Stimulated activated naive B cell treated with anti-CD40 and anti-IgM and Interleukin-4, amounts not matched to agents 10 μg/mL and 1 μg/mL and 100 μg/mL, for 72 hours (primary cell): ENCODE measurements at regions not wholly inside any gene's neighbourhood (a gene's known extent, or its start where the extent isn't known, plus 50 kb on each side); places are given as distances from the start of the nearest gene placed in this dataset.
"Not testable (repeated sequence)": the region's sequence is repeated elsewhere in the genome, so short reads cannot be mapped to it uniquely, and the experiment has no call there.

Experiments
- ATAC-seq, 2 donors: fragments of 150-1000 bp; cut with Tn5 transposase; replicated peaks; 2 replicates each; pipeline ENCODE4 v1.10.0; 2021; ENCODE audit warnings: moderate library complexity in 1 of 2
- DNase-seq: peaks from one replicate; pipeline ENCODE4 v3.0.0; 2021
- H3K27ac Mint-ChIP-seq: one replicate; pipeline ENCODE4 v1.8.0; 2022; ENCODE audit warnings: mild to moderate bottlenecking, mixed read lengths
- H3K27me3 Mint-ChIP-seq, 2 donors: one replicate each; pipeline ENCODE4 v1.8.0; 2022; ENCODE audit warnings: mixed read lengths in 2 of 2
- H3K36me3 Mint-ChIP-seq, 2 donors: one replicate each; pipeline ENCODE4 v1.8.0; 2022; ENCODE audit warnings: mixed read lengths in 2 of 2, mild to moderate bottlenecking in 1 of 2
- H3K4me1 Mint-ChIP-seq, 2 donors: one replicate each; pipeline ENCODE4 v1.8.0; 2022; ENCODE audit warnings: mixed read lengths in 2 of 2, mild to moderate bottlenecking in 1 of 2
- H3K4me3 Mint-ChIP-seq, 2 donors: one replicate each; pipeline ENCODE4 v1.8.0; 2022; ENCODE audit warnings: mild to moderate bottlenecking in 2 of 2, mixed read lengths in 2 of 2, moderate library complexity in 1 of 2
- H3K9me3 Mint-ChIP-seq, 2 donors: one replicate each; pipeline ENCODE4 v1.8.0; 2022; ENCODE audit warnings: mixed read lengths in 2 of 2, mild to moderate bottlenecking in 1 of 2

DNA sequence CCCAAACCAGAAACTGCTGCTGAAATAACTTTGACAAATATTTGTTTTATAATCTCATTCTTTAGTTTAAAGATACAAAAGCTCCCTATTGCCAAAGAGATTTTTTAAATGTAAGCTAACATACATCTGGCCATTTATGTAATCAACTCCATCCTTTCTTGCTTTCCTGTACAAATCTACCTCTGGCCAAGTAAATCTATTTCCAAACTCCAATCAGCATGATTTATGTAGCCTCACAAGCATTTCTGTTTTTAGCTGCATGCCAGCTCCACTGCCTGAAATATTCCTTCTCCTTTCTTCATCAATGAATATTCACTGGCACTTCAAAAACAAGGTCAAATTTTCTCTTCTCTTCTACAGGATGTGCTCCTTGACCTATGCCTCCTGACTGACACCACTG is 80.0 kb downstream of the SHOX2 start:
- ATAC-seq (no peak), DNase-seq (no peak)
- Mint-ChIP-seq H3K9me3 (peaks cover 6 to 14% of the 10 kb centered on the region in 2 donors), H3K36me3 (no peaks in the 10 kb centered on the region), H3K27ac (no peak overlapping the region), H3K4me1 (no peaks in the 10 kb centered on the region), H3K27me3 (no peaks in the 10 kb centered on the region), H3K4me3 (no peak overlapping the region)

DNA sequence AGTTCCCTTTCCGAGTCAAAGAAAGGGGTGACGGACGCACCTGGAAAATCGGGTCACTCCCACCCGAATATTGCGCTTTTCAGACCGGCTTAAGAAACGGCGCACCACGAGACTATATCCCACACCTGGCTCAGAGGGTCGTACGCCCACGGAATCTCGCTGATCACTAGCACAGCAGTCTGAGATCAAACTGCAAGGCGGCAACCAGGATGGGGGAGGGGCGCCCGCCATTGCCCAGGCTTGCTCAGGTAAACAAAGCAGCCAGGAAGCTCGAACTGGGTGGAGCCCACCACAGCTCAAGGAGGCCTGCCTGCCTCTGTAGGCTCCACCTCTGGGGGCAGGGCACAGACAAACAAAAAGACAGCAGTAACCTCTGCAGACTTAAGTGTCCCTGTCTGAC is 86.3 kb downstream of the SHOX2 start:
- not testable (repeated sequence) for H3K4me3 Mint-ChIP-seq, H3K27ac Mint-ChIP-seq

DNA sequence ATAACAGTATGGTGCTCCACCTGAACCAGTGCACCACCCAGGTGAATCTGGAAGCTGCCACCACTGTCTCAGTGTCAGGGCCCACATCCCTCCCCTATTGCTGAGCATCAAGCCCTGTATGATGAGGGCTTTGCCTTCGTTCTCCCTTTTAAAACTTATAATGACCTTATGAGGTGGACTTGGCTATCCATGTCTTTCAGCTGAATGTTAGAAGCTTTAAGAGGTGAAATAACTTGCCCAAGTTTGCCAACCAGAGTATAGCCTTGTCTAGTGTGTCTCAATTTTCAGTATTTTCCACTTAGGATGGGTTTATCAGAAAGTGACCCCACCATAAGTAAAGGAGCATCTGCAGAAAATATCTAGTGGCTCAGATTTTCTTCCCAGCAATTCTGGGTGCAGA is 87.8 kb downstream of the SHOX2 start:
- ATAC-seq: no peak

More for the DNA sequence above, 86.3 kb downstream of the SHOX2 start:
- not testable (repeated sequence) for H3K4me1 Mint-ChIP-seq, H3K27me3 Mint-ChIP-seq, ATAC-seq, DNase-seq, H3K36me3 Mint-ChIP-seq, H3K9me3 Mint-ChIP-seq

DNA sequence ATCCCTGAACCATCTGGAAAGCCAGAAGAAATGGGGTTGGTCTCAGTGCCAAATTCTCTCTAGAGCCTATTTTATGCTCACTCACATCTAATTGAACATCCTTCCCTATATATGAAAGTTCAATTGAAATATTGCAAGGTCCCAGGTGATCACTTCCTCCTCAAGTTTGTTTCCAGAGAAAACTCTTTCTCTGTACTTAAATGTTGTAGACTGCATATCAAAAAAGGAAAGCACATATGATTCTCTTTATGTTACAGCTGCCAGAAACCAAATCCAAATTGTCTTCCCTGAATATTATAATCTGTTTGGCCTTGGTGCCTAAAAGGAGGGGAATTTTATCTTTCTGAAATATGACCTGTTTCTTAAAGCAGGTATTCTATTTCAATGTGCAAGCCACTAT is 93.3 kb downstream of the SHOX2 start:
- ATAC-seq: no peak
- Mint-ChIP-seq H3K9me3 (peaks cover 16 to 25% of the 10 kb centered on the region in 2 donors), H3K27ac (no peak overlapping the region), H3K27me3 (no peaks in the 10 kb centered on the region), H3K36me3 (no peaks in the 10 kb centered on the region), H3K4me1 (no peaks in the 10 kb centered on the region), H3K4me3 (no peak overlapping the region)
- DNase-seq: no peak

More for the DNA sequence above, 87.8 kb downstream of the SHOX2 start:
- Mint-ChIP-seq H3K27ac (no peak overlapping the region), H3K27me3 (no peaks in the 10 kb centered on the region), H3K4me1 (no peaks in the 10 kb centered on the region), H3K4me3 (no peak overlapping the region), H3K36me3 (peaks cover 0 to 1% of the 10 kb centered on the region in 2 donors), H3K9me3 (peaks cover 4 to 5% of the 10 kb centered on the region in 2 donors)
- no peak for DNase-seq

DNA sequence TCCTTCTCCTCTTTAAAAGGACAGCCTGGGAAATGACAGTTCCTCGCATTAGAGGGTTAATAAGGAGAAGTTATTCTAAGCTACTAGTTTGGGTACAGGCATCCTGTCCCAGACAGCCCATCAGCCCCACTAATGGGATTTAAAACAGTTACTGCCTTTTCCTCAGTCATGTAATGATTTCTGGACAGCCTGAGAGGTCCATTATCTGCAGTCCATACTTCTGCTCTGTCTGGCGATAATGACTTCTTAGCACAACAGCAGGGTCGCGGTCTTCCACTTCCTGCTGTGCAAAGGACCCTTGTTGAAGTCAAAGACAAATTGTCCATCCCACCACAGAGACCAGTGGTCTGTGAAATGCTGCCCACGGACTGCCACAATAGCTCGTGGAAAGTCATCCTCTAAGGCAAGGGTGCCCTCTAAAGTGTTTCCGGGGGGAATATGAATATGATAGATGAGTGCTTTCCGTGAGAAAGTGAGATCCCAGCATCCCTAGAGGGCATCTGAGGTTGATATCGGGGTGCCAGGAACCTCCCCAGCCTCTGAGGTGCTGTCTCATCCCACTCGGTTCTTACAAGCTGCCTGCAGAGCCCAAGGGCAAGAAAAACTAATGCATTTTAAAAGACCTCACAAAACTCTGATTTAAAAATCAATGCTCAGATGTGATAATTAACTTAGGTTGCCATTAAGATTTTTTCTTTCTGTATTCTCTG is 100.7 kb downstream of the SHOX2 start:
- Mint-ChIP-seq H3K9me3 (peaks cover 19 to 22% of the 10 kb centered on the region in 2 donors), H3K27me3 (peaks cover 0 to 5% of the 10 kb centered on the region in 2 donors), H3K27ac (no peak overlapping the region), H3K36me3 (no peaks in the 10 kb centered on the region), H3K4me3 (no peak overlapping the region), H3K4me1 (no peaks in the 10 kb centered on the region)
- no peak for ATAC-seq
- DNase-seq: no peak

DNA sequence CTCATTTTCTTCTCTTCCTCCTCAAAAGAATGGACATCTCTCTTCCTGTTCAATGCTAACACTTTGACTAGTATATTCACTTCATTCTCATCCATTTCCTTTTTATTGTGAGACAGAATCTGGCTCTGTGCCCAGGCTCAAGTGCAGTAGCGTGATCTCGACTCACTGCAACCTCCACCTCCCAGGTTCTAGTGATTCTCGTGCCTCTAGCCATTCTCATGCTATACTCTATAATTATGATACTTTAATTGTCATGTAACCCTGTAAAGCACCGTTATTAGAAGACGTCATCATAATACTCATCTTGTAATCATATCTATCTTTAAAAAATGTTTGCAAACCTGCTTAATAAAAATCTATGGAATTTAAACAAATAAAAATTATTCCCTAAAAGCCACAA is 107.0 kb downstream of the SHOX2 start:
- Mint-ChIP-seq H3K9me3 (peaks cover 13 to 16% of the 10 kb centered on the region in 2 donors), H3K36me3 (no peaks in the 10 kb centered on the region), H3K4me3 (no peak overlapping the region), H3K27me3 (peaks cover 0 to 1% of the 10 kb centered on the region in 2 donors), H3K27ac (no peak overlapping the region), H3K4me1 (no peaks in the 10 kb centered on the region)
- no peak for ATAC-seq
- DNase-seq: no peak

DNA sequence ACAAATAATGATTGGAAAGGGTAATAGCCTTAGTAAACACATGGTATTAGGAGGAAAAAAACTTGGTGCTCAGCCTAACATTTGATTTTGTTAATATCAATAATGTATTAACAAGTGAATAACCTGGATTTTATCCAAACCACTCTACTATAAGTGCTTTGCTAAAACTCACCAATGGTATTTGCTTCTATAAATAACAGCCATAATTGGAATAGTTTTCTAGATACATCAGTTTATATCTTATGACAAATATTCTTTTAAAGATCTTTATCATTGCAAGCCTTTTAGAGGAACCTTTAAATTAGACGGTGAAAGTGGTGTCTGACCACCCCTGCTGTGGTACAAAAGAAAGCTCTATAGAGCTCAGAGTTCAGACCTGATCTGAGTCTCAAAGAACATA is 123.9 kb downstream of the SHOX2 start:
- no peaks in the 10 kb centered on the region for H3K36me3 Mint-ChIP-seq
- no peaks in the 10 kb centered on the region for H3K4me1 Mint-ChIP-seq
- ATAC-seq (no peak), DNase-seq (no peak)
- no peaks in the 10 kb centered on the region for H3K9me3 Mint-ChIP-seq
- H3K4me3 Mint-ChIP-seq: no peak overlapping the region
- no peaks in the 10 kb centered on the region for H3K27me3 Mint-ChIP-seq
- no peak overlapping the region for H3K27ac Mint-ChIP-seq

DNA sequence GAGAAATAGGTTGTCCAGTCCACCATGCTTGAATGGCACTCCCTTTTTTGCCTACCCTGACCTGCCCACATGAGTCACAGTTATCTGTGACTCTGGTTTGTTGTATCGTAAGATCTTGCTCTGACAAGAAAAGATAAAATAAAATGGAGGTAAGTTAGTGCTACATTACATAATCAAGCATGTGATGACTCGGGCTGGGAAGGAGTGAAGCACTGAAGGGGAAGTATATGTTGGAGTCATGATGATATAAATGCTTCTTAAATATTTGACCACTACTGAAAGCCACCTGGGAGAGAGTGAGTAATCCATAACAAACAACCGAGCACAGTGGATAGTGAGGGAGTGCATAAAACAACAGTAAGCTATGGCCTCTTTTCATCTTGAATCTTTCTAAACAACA is 124.4 kb downstream of the SHOX2 start:
- Mint-ChIP-seq H3K4me1 (no peaks in the 10 kb centered on the region), H3K27me3 (no peaks in the 10 kb centered on the region), H3K4me3 (no peak overlapping the region), H3K9me3 (peaks cover 0 to 2% of the 10 kb centered on the region in 2 donors), H3K27ac (no peak overlapping the region), H3K36me3 (no peaks in the 10 kb centered on the region)
- ATAC-seq (no peak), DNase-seq (no peak)

DNA sequence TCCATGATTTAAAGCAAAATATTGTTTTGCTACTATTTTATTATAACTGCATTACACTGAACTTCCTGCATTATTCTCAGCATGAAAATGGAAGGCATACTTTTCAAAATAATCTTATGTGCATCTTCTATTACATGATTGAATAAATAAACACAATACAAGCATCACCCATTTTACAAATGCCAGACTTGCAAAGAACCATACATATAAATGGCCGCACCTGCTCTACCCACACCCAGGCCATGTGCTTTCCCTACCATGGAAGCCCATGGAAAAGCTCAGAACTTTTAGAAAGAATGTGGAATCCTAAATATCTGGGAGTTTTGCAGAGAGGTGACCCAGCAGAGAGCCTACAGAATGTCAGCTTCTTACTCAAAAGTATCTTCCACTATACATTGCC is 127.2 kb downstream of the SHOX2 start:
- ATAC-seq (no peak), DNase-seq (no peak)
- H3K27me3 Mint-ChIP-seq: no peaks in the 10 kb centered on the region
- peaks cover 4 to 5% of the 10 kb centered on the region in 2 donors for H3K9me3 Mint-ChIP-seq
- no peak overlapping the region for H3K4me3 Mint-ChIP-seq
- no peaks in the 10 kb centered on the region for H3K4me1 Mint-ChIP-seq
- no peaks in the 10 kb centered on the region for H3K36me3 Mint-ChIP-seq
- no peak overlapping the region for H3K27ac Mint-ChIP-seq

DNA sequence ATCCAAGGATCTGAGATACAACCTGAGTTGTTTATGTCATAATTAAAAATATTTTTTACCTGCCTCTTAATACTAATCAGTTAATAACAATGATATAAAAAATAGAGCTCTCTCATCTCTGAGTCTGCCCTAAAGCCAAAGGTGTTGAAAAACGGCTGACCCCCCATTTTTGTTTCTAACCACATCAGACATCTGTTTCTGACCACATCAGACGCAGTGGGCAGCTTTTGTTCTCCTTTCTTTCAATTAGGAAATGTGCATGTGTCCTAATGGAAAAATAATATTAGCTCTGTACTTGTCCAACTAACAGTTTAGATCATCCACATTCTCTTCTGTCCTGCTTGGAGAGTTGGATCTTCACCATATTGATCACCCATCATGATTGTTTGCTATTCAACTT is 144.6 kb downstream of the SHOX2 start:
- Mint-ChIP-seq H3K36me3 (no peaks in the 10 kb centered on the region), H3K27ac (no peak overlapping the region), H3K27me3 (peaks cover 0 to 6% of the 10 kb centered on the region in 2 donors), H3K9me3 (no peaks in the 10 kb centered on the region), H3K4me1 (no peaks in the 10 kb centered on the region), H3K4me3 (no peak overlapping the region)
- DNase-seq: no peak
- no peak for ATAC-seq

DNA sequence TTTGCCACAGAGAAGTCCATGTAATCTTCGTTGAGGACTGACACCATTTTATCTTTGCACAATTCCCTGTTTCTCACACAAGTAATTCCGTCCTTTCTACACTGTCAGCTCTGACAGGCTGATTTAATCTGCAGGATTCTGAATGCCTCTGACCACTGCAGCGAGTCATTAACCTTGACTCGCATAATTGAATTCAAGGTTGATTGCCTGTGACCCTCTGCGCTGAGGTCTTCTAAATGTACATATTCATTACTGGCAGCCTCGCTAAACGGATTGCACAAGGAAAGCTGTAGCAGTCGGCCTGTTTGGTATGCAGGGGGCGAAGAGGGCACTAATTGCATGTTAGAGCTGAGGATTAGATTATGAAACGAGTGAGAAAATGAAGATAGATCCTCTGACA is 147.8 kb downstream of the SHOX2 start:
- ATAC-seq (no peak), DNase-seq (no peak)
- no peak overlapping the region for H3K27ac Mint-ChIP-seq
- H3K9me3 Mint-ChIP-seq: peaks cover 0 to 3% of the 10 kb centered on the region in 2 donors
- no peaks in the 10 kb centered on the region for H3K4me1 Mint-ChIP-seq
- no peak overlapping the region for H3K4me3 Mint-ChIP-seq
- H3K36me3 Mint-ChIP-seq: no peaks in the 10 kb centered on the region
- H3K27me3 Mint-ChIP-seq: peaks cover 0 to 6% of the 10 kb centered on the region in 2 donors

DNA sequence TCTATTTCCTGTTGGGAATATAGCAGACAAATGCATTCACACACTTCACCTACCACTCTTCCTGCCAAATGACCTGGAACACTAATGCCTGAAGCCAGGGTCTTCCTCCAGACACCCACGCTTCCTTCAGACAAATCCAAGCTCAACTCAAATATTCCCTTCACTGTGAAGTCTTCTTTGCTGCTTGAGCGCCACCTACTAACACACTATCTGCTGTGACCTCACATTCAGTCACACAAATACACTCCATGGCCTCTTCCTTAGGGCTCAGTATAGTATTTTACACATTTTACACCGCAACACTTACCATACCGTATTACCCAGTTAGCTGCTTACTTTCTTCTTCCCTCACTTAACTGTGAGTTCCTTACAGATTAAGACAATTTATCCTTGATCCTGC is 149.4 kb downstream of the SHOX2 start:
- Mint-ChIP-seq H3K36me3 (no peaks in the 10 kb centered on the region), H3K27ac (no peak overlapping the region), H3K9me3 (peaks cover 0 to 7% of the 10 kb centered on the region in 2 donors), H3K4me3 (no peak overlapping the region), H3K4me1 (no peaks in the 10 kb centered on the region), H3K27me3 (no peaks in the 10 kb centered on the region)
- DNase-seq (no peak), ATAC-seq (no peak)

DNA sequence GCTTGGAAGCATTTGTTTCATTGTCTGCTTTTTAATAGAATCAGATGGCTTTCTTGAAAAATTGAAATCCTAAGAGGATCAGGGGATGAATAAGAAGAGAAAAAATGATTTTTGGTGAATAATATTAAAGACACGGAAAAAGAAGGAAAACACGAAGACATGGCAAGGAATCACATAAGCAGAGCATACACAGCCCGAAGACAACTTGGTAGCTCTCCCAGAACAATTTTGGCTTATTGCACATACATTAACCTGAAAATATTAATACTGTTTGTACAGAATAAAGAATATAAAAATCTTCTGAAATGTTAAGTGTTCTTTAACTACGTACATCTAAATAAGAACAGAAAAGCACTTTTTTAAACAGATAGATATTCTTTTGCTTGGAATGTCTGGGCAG is 150.0 kb downstream of the SHOX2 start:
- no peak for DNase-seq
- Mint-ChIP-seq H3K4me1 (no peaks in the 10 kb centered on the region), H3K27ac (no peak overlapping the region), H3K4me3 (no peak overlapping the region), H3K36me3 (no peaks in the 10 kb centered on the region), H3K27me3 (no peaks in the 10 kb centered on the region), H3K9me3 (peaks cover 0 to 7% of the 10 kb centered on the region in 2 donors)
- ATAC-seq: no peak

DNA sequence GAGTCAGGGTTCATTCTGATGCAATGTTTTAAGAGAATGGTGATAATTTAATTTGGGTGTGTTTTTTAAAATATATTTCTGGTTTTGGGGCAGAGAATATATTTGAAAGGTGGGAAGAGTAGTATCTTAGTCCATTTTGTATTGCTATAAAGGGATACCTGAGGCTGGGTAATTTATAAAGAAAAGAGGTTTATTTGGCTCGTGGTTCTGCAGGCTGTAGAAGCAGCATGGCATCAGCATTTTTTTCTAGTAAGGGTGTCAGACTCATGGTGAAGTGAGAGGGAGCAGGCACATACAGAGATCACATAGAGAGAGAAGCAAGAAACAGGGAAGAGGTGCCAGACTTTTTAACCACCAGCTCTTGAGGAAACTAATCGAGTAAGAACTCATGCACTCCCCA is 152.7 kb downstream of the SHOX2 start:
- Mint-ChIP-seq H3K9me3 (peaks cover 0 to 7% of the 10 kb centered on the region in 2 donors), H3K36me3 (no peaks in the 10 kb centered on the region), H3K27me3 (no peaks in the 10 kb centered on the region), H3K4me3 (no peak overlapping the region), H3K27ac (no peak overlapping the region), H3K4me1 (no peaks in the 10 kb centered on the region)
- no peak for DNase-seq
- ATAC-seq: no peak

DNA sequence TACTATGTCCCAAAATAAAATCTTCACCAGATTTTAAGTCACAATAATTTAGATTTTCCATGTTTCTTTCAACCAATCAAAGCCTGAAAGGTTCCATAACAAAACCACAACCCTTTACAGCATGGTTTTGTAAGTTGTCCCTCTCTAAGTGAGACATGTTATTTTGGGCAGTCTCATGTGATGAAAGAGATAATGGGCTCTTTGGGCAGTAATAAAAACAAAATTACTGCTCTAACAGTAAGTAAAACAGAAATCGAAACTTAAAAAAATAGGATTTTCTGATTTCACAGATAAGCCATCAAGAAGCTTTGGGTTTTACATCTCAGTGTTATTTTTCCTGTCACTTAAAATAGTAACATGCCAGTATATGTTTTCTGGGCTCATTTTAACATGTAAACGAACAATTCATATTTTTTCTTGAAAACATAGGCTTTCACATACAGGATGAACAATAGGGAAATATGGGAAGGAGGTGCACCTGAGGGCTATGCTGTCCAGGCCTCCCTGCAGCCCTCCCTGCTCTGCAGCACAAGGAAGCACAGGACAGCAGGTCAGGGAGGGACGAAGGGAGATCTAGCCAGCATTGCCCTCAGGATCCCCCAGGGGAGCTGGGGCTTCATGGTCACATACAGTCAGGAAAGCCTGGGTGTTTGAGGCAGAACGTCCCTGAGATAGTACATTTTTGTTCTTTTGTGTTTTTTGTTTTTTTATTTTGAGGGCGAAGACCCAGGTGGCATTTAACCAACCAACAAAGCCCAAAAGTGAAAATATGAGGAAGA is 157.4 kb downstream of the SHOX2 start:
- no peaks in the 10 kb centered on the region for H3K36me3 Mint-ChIP-seq
- no peak for ATAC-seq
- H3K9me3 Mint-ChIP-seq: peaks cover 2 to 12% of the 10 kb centered on the region in 2 donors
- H3K27ac Mint-ChIP-seq: no peak overlapping the region
- H3K27me3 Mint-ChIP-seq: no peaks in the 10 kb centered on the region
- no peaks in the 10 kb centered on the region for H3K4me1 Mint-ChIP-seq
- no peak for DNase-seq
- H3K4me3 Mint-ChIP-seq: no peak overlapping the region
